ENCODE measurements at regions not wholly inside any gene's neighbourhood (a gene's known extent, or its start where the extent isn't known, plus 50 kb on each side); places are given as distances from the start of the nearest gene placed in this dataset.

GRCh38 chr1:238581332-238581731 lies 690.6 kb upstream of the ZP4 start:
- Histone ChIP-seq H3K27me3 (ENCODE audit: control insufficient read depth, insufficient read depth, low read length) (no peaks in the 10 kb centered on the region), H3K9me3 (ENCODE audit: control insufficient read depth in 2 of 2, low read length in 2 of 2) (peaks cover 0 to 3% of the 10 kb centered on the region in 2 experiments), H3K4me1 (ENCODE audit: control insufficient read depth, insufficient read depth, low read length, poor library complexity, severe bottlenecking) (no peaks in the 10 kb centered on the region), H3K27ac (ENCODE audit: insufficient read depth, low read length, poor library complexity, severe bottlenecking) (no peak overlapping the region), H3K4me3 (ENCODE audit: low read depth, low read length) (no peak overlapping the region), H3K36me3 (ENCODE audit: control insufficient read depth, insufficient read depth, low read length) (no peaks in the 10 kb centered on the region)
- peaks cover 1 to 9% (median 5%) of the 10 kb centered on the region in 7 donors for H3K9me3 Mint-ChIP-seq
- ATAC-seq (ENCODE audit: low read depth in 2 of 2) (no peak), DNase-seq (no peak)
- H3K27ac Mint-ChIP-seq: no peak overlapping the region
- H3K27me3 Mint-ChIP-seq: no peaks in the 10 kb centered on the region
- H3K4me3 Mint-ChIP-seq: no peak overlapping the region
- H3K4me1 Mint-ChIP-seq: no peaks in the 10 kb centered on the region
- H3K36me3 Mint-ChIP-seq: no peaks in the 10 kb centered on the region

- no peaks in the 10 kb centered on the region for H3K36me3 Mint-ChIP-seq
- peaks cover 0 to 3% of the 10 kb centered on the region in 2 experiments for H3K9me3 ChIP-seq (ENCODE audit: control insufficient read depth in 2 of 2, low read length in 2 of 2)
- H3K9me3 Mint-ChIP-seq: peaks cover 0 to 18% (median 4%) of the 10 kb centered on the region in 7 donors
- no peak overlapping the region for H3K27ac Mint-ChIP-seq
- no peak overlapping the region for H3K4me3 Mint-ChIP-seq
- H3K27ac ChIP-seq (ENCODE audit: insufficient read depth, low read length, poor library complexity, severe bottlenecking): no peak overlapping the region
- no peak overlapping the region for H3K4me3 ChIP-seq (ENCODE audit: low read depth, low read length)
- H3K4me1 ChIP-seq (ENCODE audit: control insufficient read depth, insufficient read depth, low read length, poor library complexity, severe bottlenecking): no peaks in the 10 kb centered on the region
- DNase-seq (no peak), ATAC-seq (ENCODE audit: low read depth in 2 of 2) (no peak)
- no peaks in the 10 kb centered on the region for H3K27me3 Mint-ChIP-seq
- H3K4me1 Mint-ChIP-seq: no peaks in the 10 kb centered on the region
- no peaks in the 10 kb centered on the region for H3K36me3 ChIP-seq (ENCODE audit: control insufficient read depth, insufficient read depth, low read length)
- no peaks in the 10 kb centered on the region for H3K27me3 ChIP-seq (ENCODE audit: control insufficient read depth, insufficient read depth, low read length)
Measured at GRCh38 chr1:238568735-238569134, 678.0 kb upstream of the ZP4 start.

GRCh38 chr1:238562341-238562740 lies 671.6 kb upstream of the ZP4 start:
- H3K4me1 ChIP-seq (ENCODE audit: control insufficient read depth, insufficient read depth, low read length, poor library complexity, severe bottlenecking): no peaks in the 10 kb centered on the region
- H3K27me3 Mint-ChIP-seq: no peaks in the 10 kb centered on the region
- H3K27ac Mint-ChIP-seq: no peak overlapping the region
- H3K4me3 Mint-ChIP-seq: no peak overlapping the region
- no peak for ATAC-seq (ENCODE audit: low read depth in 2 of 2)
- H3K4me1 Mint-ChIP-seq: no peaks in the 10 kb centered on the region
- H3K27ac ChIP-seq (ENCODE audit: insufficient read depth, low read length, poor library complexity, severe bottlenecking): no peak overlapping the region
- no peak for DNase-seq
- H3K27me3 ChIP-seq (ENCODE audit: control insufficient read depth, insufficient read depth, low read length): no peaks in the 10 kb centered on the region
- no peaks in the 10 kb centered on the region for H3K9me3 ChIP-seq (ENCODE audit: control insufficient read depth in 2 of 2, low read length in 2 of 2)
- no peaks in the 10 kb centered on the region for H3K36me3 ChIP-seq (ENCODE audit: control insufficient read depth, insufficient read depth, low read length)
- no peaks in the 10 kb centered on the region for H3K36me3 Mint-ChIP-seq
- peaks cover 1 to 30% (median 8%) of the 10 kb centered on the region in 7 donors for H3K9me3 Mint-ChIP-seq
- H3K4me3 ChIP-seq (ENCODE audit: low read depth, low read length): no peak overlapping the region

GRCh38 chr1:238558746-238559145 lies 668.0 kb upstream of the ZP4 start:
- Histone ChIP-seq H3K27ac (ENCODE audit: insufficient read depth, low read length, poor library complexity, severe bottlenecking) (no peak overlapping the region), H3K9me3 (ENCODE audit: control insufficient read depth in 2 of 2, low read length in 2 of 2) (peaks cover 0 to 6% of the 10 kb centered on the region in 2 experiments), H3K4me3 (ENCODE audit: low read depth, low read length) (no peak overlapping the region), H3K4me1 (ENCODE audit: control insufficient read depth, insufficient read depth, low read length, poor library complexity, severe bottlenecking) (no peaks in the 10 kb centered on the region), H3K36me3 (ENCODE audit: control insufficient read depth, insufficient read depth, low read length) (no peaks in the 10 kb centered on the region), H3K27me3 (ENCODE audit: control insufficient read depth, insufficient read depth, low read length) (no peaks in the 10 kb centered on the region)
- Mint-ChIP-seq H3K27me3 (no peaks in the 10 kb centered on the region), H3K36me3 (no peaks in the 10 kb centered on the region), H3K27ac (no peak overlapping the region), H3K4me1 (no peaks in the 10 kb centered on the region), H3K4me3 (peak overlapping the region in 1 of 4 donors; percentile 10), H3K9me3 (peaks cover 0 to 12% (median 7%) of the 10 kb centered on the region in 7 donors)
- DNase-seq (no peak), ATAC-seq (ENCODE audit: low read depth in 2 of 2) (no peak)

GRCh38 chr1:238558156-238558555 lies 667.4 kb upstream of the ZP4 start:
- no peaks in the 10 kb centered on the region for H3K36me3 Mint-ChIP-seq
- peaks cover 0 to 11% (median 4%) of the 10 kb centered on the region in 7 donors for H3K9me3 Mint-ChIP-seq
- Histone ChIP-seq H3K36me3 (ENCODE audit: control insufficient read depth, insufficient read depth, low read length) (no peaks in the 10 kb centered on the region), H3K4me3 (ENCODE audit: low read depth, low read length) (no peak overlapping the region), H3K27me3 (ENCODE audit: control insufficient read depth, insufficient read depth, low read length) (no peaks in the 10 kb centered on the region), H3K4me1 (ENCODE audit: control insufficient read depth, insufficient read depth, low read length, poor library complexity, severe bottlenecking) (no peaks in the 10 kb centered on the region), H3K27ac (ENCODE audit: insufficient read depth, low read length, poor library complexity, severe bottlenecking) (no peak overlapping the region), H3K9me3 (ENCODE audit: control insufficient read depth in 2 of 2, low read length in 2 of 2) (peaks cover 0 to 6% of the 10 kb centered on the region in 2 experiments)
- DNase-seq (no peak), ATAC-seq (ENCODE audit: low read depth in 2 of 2) (no peak)
- H3K27ac Mint-ChIP-seq: no peak overlapping the region
- no peaks in the 10 kb centered on the region for H3K27me3 Mint-ChIP-seq
- H3K4me3 Mint-ChIP-seq: no peak overlapping the region
- H3K4me1 Mint-ChIP-seq: no peaks in the 10 kb centered on the region

GRCh38 chr1:238552271-238552670 lies 661.5 kb upstream of the ZP4 start:
- H3K27me3 Mint-ChIP-seq: no peaks in the 10 kb centered on the region
- Histone ChIP-seq H3K9me3 (ENCODE audit: control insufficient read depth in 2 of 2, low read length in 2 of 2) (peaks cover 7 to 15% of the 10 kb centered on the region in 2 experiments), H3K4me3 (ENCODE audit: low read depth, low read length) (no peak overlapping the region), H3K27me3 (ENCODE audit: control insufficient read depth, insufficient read depth, low read length) (no peaks in the 10 kb centered on the region), H3K36me3 (ENCODE audit: control insufficient read depth, insufficient read depth, low read length) (no peaks in the 10 kb centered on the region), H3K27ac (ENCODE audit: insufficient read depth, low read length, poor library complexity, severe bottlenecking) (no peak overlapping the region), H3K4me1 (ENCODE audit: control insufficient read depth, insufficient read depth, low read length, poor library complexity, severe bottlenecking) (no peaks in the 10 kb centered on the region)
- H3K4me3 Mint-ChIP-seq: no peak overlapping the region
- H3K27ac Mint-ChIP-seq: no peak overlapping the region
- no peaks in the 10 kb centered on the region for H3K4me1 Mint-ChIP-seq
- H3K9me3 Mint-ChIP-seq: peaks cover 0 to 24% (median 3%) of the 10 kb centered on the region in 7 donors
- no peak for DNase-seq
- ATAC-seq (ENCODE audit: low read depth in 2 of 2): no peak
- no peaks in the 10 kb centered on the region for H3K36me3 Mint-ChIP-seq

- no peak for ATAC-seq (ENCODE audit: low read depth in 2 of 2)
Measured at GRCh38 chr1:238549137-238549536, 658.4 kb upstream of the ZP4 start.

GRCh38 chr1:238546118-238546517 lies 655.4 kb upstream of the ZP4 start:
- no peaks in the 10 kb centered on the region for H3K36me3 Mint-ChIP-seq
- no peak overlapping the region for H3K27ac ChIP-seq (ENCODE audit: insufficient read depth, low read length, poor library complexity, severe bottlenecking)
- H3K4me3 ChIP-seq (ENCODE audit: low read depth, low read length): no peak overlapping the region
- no peak overlapping the region for H3K27ac Mint-ChIP-seq
- no peaks in the 10 kb centered on the region for H3K4me1 Mint-ChIP-seq
- H3K27me3 ChIP-seq (ENCODE audit: control insufficient read depth, insufficient read depth, low read length): no peaks in the 10 kb centered on the region
- DNase-seq (no peak), ATAC-seq (ENCODE audit: low read depth in 2 of 2) (no peak)
- H3K9me3 ChIP-seq (ENCODE audit: control insufficient read depth in 2 of 2, low read length in 2 of 2): peaks cover 10 to 13% of the 10 kb centered on the region in 2 experiments
- H3K36me3 ChIP-seq (ENCODE audit: control insufficient read depth, insufficient read depth, low read length): no peaks in the 10 kb centered on the region
- H3K9me3 Mint-ChIP-seq: peaks cover 3 to 19% (median 7%) of the 10 kb centered on the region in 7 donors
- H3K4me1 ChIP-seq (ENCODE audit: control insufficient read depth, insufficient read depth, low read length, poor library complexity, severe bottlenecking): no peaks in the 10 kb centered on the region
- H3K27me3 Mint-ChIP-seq: no peaks in the 10 kb centered on the region
- no peak overlapping the region for H3K4me3 Mint-ChIP-seq

More at GRCh38 chr1:238549137-238549536, 658.4 kb upstream of the ZP4 start:
- no peaks in the 10 kb centered on the region for H3K27me3 Mint-ChIP-seq
- H3K36me3 Mint-ChIP-seq: no peaks in the 10 kb centered on the region
- no peak for DNase-seq
- Histone ChIP-seq H3K27ac (ENCODE audit: insufficient read depth, low read length, poor library complexity, severe bottlenecking) (no peak overlapping the region), H3K27me3 (ENCODE audit: control insufficient read depth, insufficient read depth, low read length) (no peaks in the 10 kb centered on the region), H3K9me3 (ENCODE audit: control insufficient read depth in 2 of 2, low read length in 2 of 2) (peaks cover 11 to 13% of the 10 kb centered on the region in 2 experiments), H3K4me3 (ENCODE audit: low read depth, low read length) (no peak overlapping the region), H3K4me1 (ENCODE audit: control insufficient read depth, insufficient read depth, low read length, poor library complexity, severe bottlenecking) (no peaks in the 10 kb centered on the region), H3K36me3 (ENCODE audit: control insufficient read depth, insufficient read depth, low read length) (no peaks in the 10 kb centered on the region)
- no peaks in the 10 kb centered on the region for H3K4me1 Mint-ChIP-seq
- H3K4me3 Mint-ChIP-seq: no peak overlapping the region
- peaks cover 0 to 24% (median 3%) of the 10 kb centered on the region in 7 donors for H3K9me3 Mint-ChIP-seq
- no peak overlapping the region for H3K27ac Mint-ChIP-seq

All from CD4-positive, CD25-positive, alpha-beta regulatory T cell (primary cell).